HepG2 (cell line): ENCODE measurements at regions not wholly inside any gene's neighbourhood (a gene's known extent, or its start where the extent isn't known, plus 50 kb on each side); places are given as distances from the start of the nearest gene placed in this dataset.

Experiments used
- ATAC-seq: fragments of 200-7000 bp; cut with Tn5 transposase; 3 replicates; pipeline ENCODE4 v1.9.1; 2020; ENCODE audit warnings: mild to moderate bottlenecking, moderate library complexity
- BruUV-seq: library from RNA; stranded (reverse); fragments of 400-500 nt; replicated peaks from 2 replicates; lab custom pipeline; 2021; lab: Mats Ljungman, UMichigan
- CTCF ChIA-PET: fragments of 300-600 bp; formaldehyde crosslinking; extraction: SDS; loops from one replicate; lab custom pipeline; 2021; ENCODE audit warnings: low total read pairs, inconsistent platforms, low intra/inter-chr PET ratio; lab: Yijun Ruan, JAX
- POLR2A ChIA-PET: fragments of 350-600 bp; sonication (Branson Sonifier 250); formaldehyde crosslinking; loops from one replicate; lab custom pipeline; 2020; ENCODE audit warnings: antibody characterized with exemption, inconsistent platforms; lab: Yijun Ruan, JAX
- DNase-seq: peaks from one replicate; pipeline ENCODE4 v3.0.0-alpha.2; 2015; ENCODE audit warnings: low spot score
- FAIRE-seq: peaks from 3 replicates; lab custom pipeline; 2011; peaks lifted over from hg19 to GRCh38; lab: Jason Lieb, UNC
- H2AFZ ChIP-seq: one replicate; pipeline ENCODE4 v1.6.1; 2011; ENCODE audit warnings: low read length, inconsistent platforms
- H3K27ac ChIP-seq: fragments of 300-600 bp; 3 replicates; pipeline ENCODE4 v1.8.0; 2011; ENCODE audit warnings: mixed run types, mild to moderate bottlenecking, mixed read lengths, low read length, inconsistent platforms; ENCODE audit not compliant: insufficient read depth; ENCODE audit errors: extremely low read length
- H3K27me3 ChIP-seq, 2 experiments: fragments of 200-600 bp in 1 of 2; 2 replicates in 1 of 2; 3 replicates in 1 of 2; pipeline versions ENCODE4 v1.6.0 to v1.8.0; 2011; ENCODE audit warnings: low read length in 2 of 2, mild to moderate bottlenecking in 2 of 2, moderate library complexity in 2 of 2, inconsistent platforms in 1 of 2; ENCODE audit not compliant: insufficient read depth in 2 of 2, control insufficient read depth in 1 of 2
- H3K36me3 ChIP-seq, 2 experiments: fragments of 200-600 bp in 1 of 2; replicated peaks in 1 of 2; 2 replicates in 1 of 2; 3 replicates in 1 of 2; pipeline versions ENCODE4 v1.5.1 to v1.8.0; 2011; ENCODE audit warnings: low read length in 2 of 2, inconsistent platforms in 1 of 2; ENCODE audit not compliant: insufficient read depth in 2 of 2, control insufficient read depth in 1 of 2
- H3K4me1 ChIP-seq: 2 replicates; pipeline ENCODE4 v1.5.1; 2012; ENCODE audit warnings: low read length, inconsistent platforms; ENCODE audit not compliant: insufficient read depth
- H3K4me2 ChIP-seq: 2 replicates; pipeline ENCODE4 v1.6.0; 2011; ENCODE audit warnings: low read depth, low read length, inconsistent platforms
- H3K4me3 ChIP-seq, 3 experiments: fragments of 200-600 bp in 1 of 3; sonication (generic), shearing (Covaris generic) in 1 of 3; replicated peaks in 1 of 3; 2 replicates each; pipeline ENCODE4 v1.5.1; 2011 to 2016; ENCODE audit warnings: low read length in 3 of 3, inconsistent platforms in 2 of 3, low read depth in 2 of 3, mild to moderate bottlenecking in 2 of 3, control low read depth in 1 of 3, mixed read lengths in 1 of 3; ENCODE audit not compliant: insufficient read depth in 1 of 3
- H3K79me2 ChIP-seq: one replicate; pipeline ENCODE4 v1.6.1; 2011; ENCODE audit warnings: low read length, inconsistent platforms; ENCODE audit not compliant: insufficient read depth
- H3K9ac ChIP-seq: 2 replicates; pipeline ENCODE4 v1.6.0; 2011; ENCODE audit warnings: mild to moderate bottlenecking, low read depth, low read length, inconsistent platforms; ENCODE audit not compliant: insufficient read depth
- H3K9me3 ChIP-seq: 2 replicates; pipeline ENCODE4 v1.5.1; 2012; ENCODE audit warnings: mild to moderate bottlenecking, low read length
- H4K20me1 ChIP-seq: 2 replicates; pipeline ENCODE4 v1.6.0; 2011; ENCODE audit warnings: inconsistent platforms, mild to moderate bottlenecking, low read length, moderate library complexity; ENCODE audit not compliant: insufficient read depth
- BCLAF1 ChIP-seq: fragments of 450-650 bp; IDR thresholded peaks from 2 replicates; pipeline ENCODE4 v1.6.1; 2017; ENCODE audit warnings: mild to moderate bottlenecking
- KLF9 ChIP-seq: IDR thresholded peaks from 2 replicates; pipeline ENCODE4 v1.6.1; 2016; ENCODE audit warnings: low read depth
- RARA ChIP-seq: IDR thresholded peaks from 2 replicates; pipeline ENCODE4 v1.6.1; 2016; ENCODE audit warnings: missing genetic modification reagents, missing compliant biosample characterization
- SATB2 ChIP-seq: sonication (generic); formaldehyde crosslinking; IDR thresholded peaks from 2 replicates; pipeline ENCODE4 v1.5.0; 2020; ENCODE audit warnings: missing genetic modification reagents
- TBX2 ChIP-seq: sonication (generic); formaldehyde crosslinking; IDR thresholded peaks from 2 replicates; pipeline ENCODE4 v1.5.0; 2020; ENCODE audit warnings: missing genetic modification reagents, mild to moderate bottlenecking, borderline replicate concordance
- TMF1 ChIP-seq: sonication (generic); formaldehyde crosslinking; IDR thresholded peaks from 2 replicates; pipeline ENCODE4 v1.8.1; 2022; ENCODE audit warnings: low read depth, missing genetic modification reagents
- ZBTB38 ChIP-seq: sonication (generic); formaldehyde crosslinking; IDR thresholded peaks from 2 replicates; pipeline ENCODE4 v1.5.1; 2020; ENCODE audit warnings: mild to moderate bottlenecking, missing genetic modification reagents
- ZEB1 ChIP-seq: IDR thresholded peaks from 2 replicates; pipeline ENCODE4 v1.6.1; 2012; ENCODE audit warnings: mild to moderate bottlenecking, low read depth, inconsistent platforms; ENCODE audit not compliant: insufficient replicate concordance
- ZFP41 ChIP-seq: sonication (generic); formaldehyde crosslinking; IDR thresholded peaks from 2 replicates; pipeline ENCODE4 v1.4.0; 2020; ENCODE audit warnings: mild to moderate bottlenecking, missing genetic modification reagents, borderline replicate concordance
- ZNF281 ChIP-seq: sonication (generic); formaldehyde crosslinking; IDR thresholded peaks from 2 replicates; pipeline ENCODE4 v1.4.0; 2020; ENCODE audit warnings: missing genetic modification reagents, borderline replicate concordance
- ZNF335 ChIP-seq: sonication (generic); formaldehyde crosslinking; IDR thresholded peaks from 2 replicates; pipeline ENCODE4 v1.4.0; 2020; ENCODE audit warnings: missing genetic modification reagents
- ZNF484 ChIP-seq: sonication (generic); formaldehyde crosslinking; IDR thresholded peaks from 2 replicates; pipeline ENCODE4 v1.5.1; 2020; ENCODE audit warnings: mild to moderate bottlenecking, low read depth, missing genetic modification reagents, borderline replicate concordance
- ZNF496 ChIP-seq: sonication (generic); formaldehyde crosslinking; IDR thresholded peaks from 2 replicates; pipeline ENCODE4 v1.8.1; 2023; ENCODE audit warnings: mild to moderate bottlenecking, moderate library complexity, missing genetic modification reagents; ENCODE audit not compliant: insufficient replicate concordance
- ZNF614 ChIP-seq: IDR thresholded peaks from 2 replicates; pipeline ENCODE4 v1.6.1; 2018; ENCODE audit warnings: missing biosample characterization, missing genetic modification reagents, inconsistent platforms, borderline replicate concordance
- ZNF878 ChIP-seq: sonication (generic); formaldehyde crosslinking; IDR thresholded peaks from 2 replicates; pipeline ENCODE4 v1.8.1; 2023; ENCODE audit warnings: mild to moderate bottlenecking, missing genetic modification reagents, moderate library complexity
- ZNF879 ChIP-seq: sonication (generic); formaldehyde crosslinking; IDR thresholded peaks from 2 replicates; pipeline ENCODE4 v1.8.1; 2023; ENCODE audit warnings: missing genetic modification reagents
- in situ Hi-C: cut with HindIII; loops from 2 replicates; pipeline ENCODE4 v1.10.0; 2017; ENCODE audit warnings: low pct_unique_long_range_greater_than_20kb; ENCODE audit not compliant: extremely low pct_ligation_motif_present
- intact Hi-C: fragments of 100-400 bp; cut with micrococcal nuclease; formaldehyde crosslinking; loops from one replicate; pipeline ENCODE4 v1.10.0; 2022; ENCODE audit not compliant: unreplicated experiment

DNA sequence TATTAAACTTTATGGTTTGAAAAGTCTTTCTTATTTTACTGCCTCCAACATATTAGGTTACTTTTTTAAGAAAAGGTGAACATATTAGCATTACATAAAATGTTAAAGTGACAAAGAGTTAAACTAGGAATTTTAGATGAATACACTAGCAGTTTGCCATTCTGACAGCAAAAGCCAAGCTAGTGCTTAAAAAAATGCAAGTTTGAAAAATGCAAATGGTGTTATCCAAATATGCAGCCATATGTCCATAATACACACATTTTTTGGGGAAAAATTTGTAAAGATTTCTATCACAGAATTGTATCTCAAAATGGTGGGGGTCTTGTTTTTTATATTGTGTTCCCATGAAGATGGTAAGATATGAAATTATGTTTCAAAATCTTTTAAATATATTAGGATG is 466.1 kb downstream of the FOXG1 start:
- peaks cover 34% of the 10 kb centered on the region for H3K9me3 ChIP-seq
- no peaks in the 10 kb centered on the region for H3K79me2 ChIP-seq
- H3K27me3 ChIP-seq: no peaks in the 10 kb centered on the region
- H3K9ac ChIP-seq: no peak overlapping the region
- no peak for DNase-seq
- no peaks in the 10 kb centered on the region for H4K20me1 ChIP-seq
- H3K4me2 ChIP-seq: no peak overlapping the region
- no peak overlapping the region for H2AFZ ChIP-seq
- POLR2A ChIA-PET: no interaction called here
- intact Hi-C loops: no loop called here
- no peaks in the 10 kb centered on the region for H3K4me1 ChIP-seq
- BruUV-seq: no TSS peak
- TF ChIP-seq SATB2 (CRISPR knock-in tag) (no peak), ZEB1 (no peak), ZNF281 (no peak), BCLAF1 (no peak), KLF9 (CRISPR knock-in tag) (no peak), ZNF335 (CRISPR knock-in tag) (no peak), ZNF496 (CRISPR knock-in tag) (no peak), ZNF614 (CRISPR knock-in tag) (no peak), ZFP41 (CRISPR knock-in tag) (no peak), ZNF879 (CRISPR knock-in tag) (no peak), TMF1 (CRISPR knock-in tag) (no peak), ZNF484 (no peak), TBX2 (no peak), ZNF878 (CRISPR knock-in tag) (no peak), RARA (no peak), ZBTB38 (CRISPR knock-in tag) (no peak)
- TF ChIP-seq, all 625 proteins: peak for 0
- CTCF ChIA-PET: no interaction called here
- ATAC-seq: no peak
- no peak for FAIRE-seq
- H3K36me3 ChIP-seq: no peaks in the 10 kb centered on the region
- H3K27ac ChIP-seq: no peak overlapping the region
- in situ Hi-C loops: no loop called here
- no peak overlapping the region for H3K4me3 ChIP-seq
